ENCODE measurements at regions not wholly inside any gene's neighbourhood (a gene's known extent, or its start where the extent isn't known, plus 50 kb on each side); places are given as distances from the start of the nearest gene placed in this dataset.

- peak overlapping the region; percentile 85 for H3K27ac ChIP-seq
- TF ChIP-seq CTCF (conservative IDR thresholded peaks at IDR 0.05; ENCODE audit: low read depth), result no peak
- ChIA-PET CTCF (interaction anchor here (1.2 kb wide), 1 partner anchor 37 kb away, joined by 3 read pairs; no protein-coding TSS in a partner anchor), POLR2A (ENCODE audit: low non-redundant PET) (no interaction called here)
- DNase-seq (ENCODE audit: low spot score), result peak; percentile 89
Measured at GRCh38 chr6:157764178-157765068, 58.6 kb upstream of the SNX9 start.

DNA sequence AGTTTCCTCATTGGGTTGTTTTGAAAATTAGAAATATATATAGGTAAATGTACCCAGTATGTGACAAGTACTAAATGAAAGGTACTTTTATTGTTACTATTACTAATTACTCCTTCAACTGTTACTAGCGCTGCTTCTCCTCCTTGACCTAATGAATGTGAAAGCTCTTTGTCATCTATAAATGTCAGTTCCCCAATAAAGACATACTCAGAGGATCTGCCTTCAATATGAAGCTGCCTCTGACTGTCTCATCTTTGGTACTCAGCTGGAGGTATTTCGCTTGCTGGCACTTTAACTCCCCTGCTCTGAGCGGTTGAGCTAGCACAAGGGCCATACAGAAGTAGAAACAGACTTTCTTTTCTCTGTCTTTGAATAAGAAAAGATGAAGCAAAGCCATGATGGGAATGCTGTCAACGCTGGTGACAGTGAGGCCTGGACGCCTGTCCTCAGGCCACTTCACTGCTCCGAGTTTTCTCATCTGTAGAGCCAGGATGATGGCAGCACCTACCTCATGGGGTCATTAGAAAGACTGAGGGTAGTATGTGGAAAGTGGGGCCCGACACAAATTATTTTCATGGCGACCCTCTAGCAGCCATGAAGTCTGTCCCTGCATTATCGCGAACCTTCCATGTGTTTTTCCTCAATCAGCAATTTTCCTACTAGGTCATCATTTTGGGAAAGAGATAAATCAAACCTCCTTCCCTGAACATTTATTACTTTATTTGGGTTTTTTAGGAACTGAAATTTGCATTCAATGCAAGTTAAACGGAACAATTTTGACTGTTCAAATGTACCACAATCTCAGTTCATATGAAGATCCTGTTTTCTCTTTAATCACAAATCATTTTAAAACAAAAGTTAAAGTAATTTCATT, 55.9 kb upstream of the SNX9 start:
- ChIA-PET POLR2A (ENCODE audit: low non-redundant PET) (no interaction called here), CTCF (no interaction called here)
- no peak for DNase-seq (ENCODE audit: low spot score)
- no peak overlapping the region for H3K27ac ChIP-seq
- no peak for TF ChIP-seq CTCF (conservative IDR thresholded peaks at IDR 0.05; ENCODE audit: low read depth)

- POLR2A ChIA-PET (ENCODE audit: low non-redundant PET), result no interaction called here
- CTCF ChIA-PET, result no interaction called here
- H3K27ac ChIP-seq, result no peak overlapping the region
Measured at GRCh38 chr6:157767775-157768156, 55.3 kb upstream of the SNX9 start.

DNA sequence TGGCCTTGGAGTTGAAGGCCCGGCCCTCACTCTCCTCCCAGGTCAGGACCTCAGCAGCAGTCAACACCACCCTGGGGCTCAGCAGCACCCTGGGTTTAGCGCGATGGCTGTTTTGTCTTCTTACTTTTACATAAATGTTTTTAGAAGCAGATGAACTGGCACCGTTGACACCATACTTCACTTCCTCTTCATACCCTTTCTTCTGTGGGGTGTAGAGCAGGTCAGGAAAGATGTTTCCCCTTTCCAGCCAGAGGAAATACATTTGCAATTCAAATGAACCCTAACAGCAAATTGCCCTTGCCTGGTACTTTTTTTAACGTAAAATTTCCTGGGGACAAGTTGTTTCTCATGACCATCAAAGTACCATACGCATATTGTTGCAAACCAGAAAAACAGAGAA, 54.7 kb upstream of the SNX9 start:
- no peak for TF ChIP-seq CTCF (conservative IDR thresholded peaks at IDR 0.05; ENCODE audit: low read depth)
- DNase-seq (ENCODE audit: low spot score), result no peak
- POLR2A ChIA-PET (ENCODE audit: low non-redundant PET), result no interaction called here
- H3K27ac ChIP-seq, result no peak overlapping the region
- CTCF ChIA-PET, result no interaction called here

More at GRCh38 chr6:157767775-157768156, 55.3 kb upstream of the SNX9 start:
- DNase-seq (ENCODE audit: low spot score), result no peak
- no peak for TF ChIP-seq CTCF (conservative IDR thresholded peaks at IDR 0.05; ENCODE audit: low read depth)

DNA sequence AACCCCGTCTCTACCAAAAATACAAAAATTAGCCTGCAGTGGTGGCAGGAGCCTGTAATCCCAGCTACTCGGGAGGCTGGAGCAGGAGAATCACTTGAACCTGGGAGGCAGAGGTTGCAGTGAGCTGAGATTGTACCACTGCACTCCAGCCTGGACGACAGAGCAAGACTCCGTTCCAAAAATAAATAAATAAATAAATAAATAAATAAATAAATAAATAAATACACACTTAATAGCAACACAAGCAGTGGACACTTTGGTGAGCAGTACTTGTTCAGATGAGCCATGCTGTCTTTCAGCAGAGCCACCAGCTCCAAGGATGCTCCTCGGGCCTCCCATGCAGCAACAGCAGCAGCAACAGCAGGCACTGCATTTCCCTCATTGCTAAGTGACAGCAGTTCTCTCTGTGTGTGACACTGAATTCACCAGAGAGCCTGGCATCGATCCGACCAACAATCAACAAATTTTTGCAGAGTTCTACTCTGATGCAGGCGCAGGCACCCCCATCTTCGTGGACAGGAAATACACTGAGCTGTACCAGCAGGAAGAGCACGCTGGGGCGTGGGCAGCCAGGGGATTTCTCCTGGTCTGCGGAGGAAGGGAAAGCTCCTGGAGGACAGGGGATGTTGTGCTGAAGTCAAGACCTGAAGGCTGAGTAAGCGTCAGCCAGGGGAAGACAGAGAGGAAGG, 54.0 kb upstream of the SNX9 start:
- no peak for TF ChIP-seq CTCF (conservative IDR thresholded peaks at IDR 0.05; ENCODE audit: low read depth)
- ChIA-PET CTCF (no interaction called here), POLR2A (ENCODE audit: low non-redundant PET) (no interaction called here)
- peak overlapping the region; percentile 70; the same call in 1 of the 2 replicates for H3K27ac ChIP-seq
- DNase-seq (ENCODE audit: low spot score), result no peak

Measured in RWPE1 (cell line).